ENCODE measurements at regions not wholly inside any gene's neighbourhood (a gene's known extent, or its start where the extent isn't known, plus 50 kb on each side); places are given as distances from the start of the nearest gene placed in this dataset.

DNA sequence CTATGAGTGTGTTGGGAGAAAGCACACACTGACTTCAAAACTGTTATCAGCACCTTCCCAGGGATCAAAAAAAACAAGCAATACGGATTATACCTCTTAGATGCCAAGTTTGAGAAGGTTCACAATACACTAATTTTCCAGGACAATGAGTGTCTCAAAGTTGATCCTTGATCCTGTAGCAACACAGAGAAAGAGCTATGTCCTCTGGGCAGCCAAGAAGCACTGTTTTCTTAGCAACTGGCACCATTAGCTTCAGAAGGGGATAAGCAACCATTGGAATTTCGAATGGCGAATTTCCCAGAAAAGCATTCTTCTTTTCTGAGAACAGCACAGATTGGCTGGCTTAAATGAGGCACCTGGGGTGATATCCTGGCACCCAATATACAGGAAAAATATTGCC, 270.3 kb upstream of the RORA start:
- TF ChIP-seq EZH2 (IDR thresholded peaks at IDR 0.05) (no peak), JUND (IDR thresholded peaks at IDR 0.05) (no peak), ZNF274 (IDR thresholded peaks at IDR 0.05; ENCODE audit: low read depth, low read length) (no peak)
- TF ChIP-seq, protein P1, sequence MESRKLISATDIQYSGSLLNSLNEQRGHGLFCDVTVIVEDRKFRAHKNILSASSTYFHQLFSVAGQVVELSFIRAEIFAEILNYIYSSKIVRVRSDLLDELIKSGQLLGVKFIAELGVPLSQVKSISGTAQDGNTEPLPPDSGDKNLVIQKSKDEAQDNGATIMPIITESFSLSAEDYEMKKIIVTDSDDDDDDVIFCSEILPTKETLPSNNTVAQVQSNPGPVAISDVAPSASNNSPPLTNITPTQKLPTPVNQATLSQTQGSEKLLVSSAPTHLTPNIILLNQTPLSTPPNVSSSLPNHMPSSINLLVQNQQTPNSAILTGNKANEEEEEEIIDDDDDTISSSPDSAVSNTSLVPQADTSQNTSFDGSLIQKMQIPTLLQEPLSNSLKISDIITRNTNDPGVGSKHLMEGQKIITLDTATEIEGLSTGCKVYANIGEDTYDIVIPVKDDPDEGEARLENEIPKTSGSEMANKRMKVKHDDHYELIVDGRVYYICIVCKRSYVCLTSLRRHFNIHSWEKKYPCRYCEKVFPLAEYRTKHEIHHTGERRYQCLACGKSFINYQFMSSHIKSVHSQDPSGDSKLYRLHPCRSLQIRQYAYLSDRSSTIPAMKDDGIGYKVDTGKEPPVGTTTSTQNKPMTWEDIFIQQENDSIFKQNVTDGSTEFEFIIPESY (IDR thresholded peaks at IDR 0.05; ENCODE audit: extremely low read depth, insufficient replicate concordance, low read length) = no peak

DNA sequence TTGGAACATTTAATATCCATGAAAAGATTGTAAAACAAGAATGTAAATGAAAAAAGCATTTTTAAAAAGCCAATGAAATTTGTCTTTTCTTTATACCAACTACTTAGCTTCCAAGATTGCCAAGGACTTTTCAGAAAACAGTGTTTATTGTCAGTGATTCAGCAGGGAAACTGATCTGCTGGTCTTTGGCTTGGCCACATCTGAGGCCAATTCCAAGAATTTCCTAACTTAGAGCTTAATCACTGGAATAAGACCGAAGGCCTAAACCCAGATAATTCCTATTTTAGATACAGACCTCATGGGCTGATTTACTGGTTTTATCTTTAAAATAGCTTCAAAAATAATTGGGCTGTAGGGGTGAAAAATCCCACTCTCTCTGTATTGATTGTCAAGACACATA, 260.5 kb upstream of the RORA start:
- Histone ChIP-seq H3K9me2 (ENCODE audit: insufficient read depth) (no peaks in the 10 kb centered on the region), H4K20me1 (ENCODE audit: insufficient read depth) (no peaks in the 10 kb centered on the region), H3K36me3 (ENCODE audit: control insufficient read depth in 1 of 2, insufficient read depth in 2 of 2, low read length in 2 of 2) (no peaks in the 10 kb centered on the region), H3K27ac (ENCODE audit: low read depth, low read length) (no peak overlapping the region), H3K79me2 (ENCODE audit: insufficient read depth, low read length) (no peaks in the 10 kb centered on the region), H3K4me1 (ENCODE audit: control insufficient read depth in 1 of 2, insufficient read depth in 2 of 2, low read length in 2 of 2) (no peaks in the 10 kb centered on the region), H3K9ac (ENCODE audit: low read length) (no peak overlapping the region), H3K9me3 (ENCODE audit: control insufficient read depth in 1 of 2, insufficient read depth in 1 of 2, low read depth in 1 of 2, low read length in 2 of 2) (no peaks in the 10 kb centered on the region), H3K27me3 (ENCODE audit: insufficient read depth, low read length) (no peaks in the 10 kb centered on the region), H2AFZ (ENCODE audit: low read depth, low read length, poor library complexity, severe bottlenecking) (no peak overlapping the region), H3K4me3 (replicated peaks in 1 of 2; ENCODE audit: low read depth in 1 of 2, low read length in 2 of 2) (no peak overlapping the region), H3K4me2 (ENCODE audit: low read length) (no peak overlapping the region)
- ChIA-PET POLR2A (no interaction called here), CTCF (no interaction called here), RAD21 (ENCODE audit: low non-redundant PET in 1 of 2, low total read pairs in 2 of 2, uncharacterized antibody in 2 of 2, unreplicated experiment in 2 of 2) (no interaction called here)
- BruUV-seq (replicated peaks) = no TSS peak
- DNase-seq (ENCODE audit: low read depth, low spot score) (no peak), ATAC-seq (no peak)
- no peak for TF ChIP-seq FOSL1 (IDR thresholded peaks at IDR 0.05; ENCODE audit: low read depth)
- TF ChIP-seq, protein P2, sequence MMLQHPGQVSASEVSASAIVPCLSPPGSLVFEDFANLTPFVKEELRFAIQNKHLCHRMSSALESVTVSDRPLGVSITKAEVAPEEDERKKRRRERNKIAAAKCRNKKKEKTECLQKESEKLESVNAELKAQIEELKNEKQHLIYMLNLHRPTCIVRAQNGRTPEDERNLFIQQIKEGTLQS (IDR thresholded peaks at IDR 0.05) = no peak
- TF ChIP-seq JUND (IDR thresholded peaks at IDR 0.05) = no peak
- no peak for TF ChIP-seq EGR1 (IDR thresholded peaks at IDR 0.05; ENCODE audit: low read depth)
- intact Hi-C loops (cut with micrococcal nuclease) = no loop called here

More for the DNA sequence above, 270.3 kb upstream of the RORA start:
- ChIA-PET CTCF (no interaction called here), POLR2A (no interaction called here), RAD21 (ENCODE audit: low non-redundant PET in 1 of 2, low total read pairs in 2 of 2, uncharacterized antibody in 2 of 2, unreplicated experiment in 2 of 2) (no interaction called here)
- Histone ChIP-seq H3K4me2 (ENCODE audit: low read length) (no peak overlapping the region), H4K20me1 (ENCODE audit: insufficient read depth) (no peaks in the 10 kb centered on the region), H3K9ac (ENCODE audit: low read length) (no peak overlapping the region), H2AFZ (ENCODE audit: low read depth, low read length, poor library complexity, severe bottlenecking) (no peak overlapping the region), H3K79me2 (ENCODE audit: insufficient read depth, low read length) (no peaks in the 10 kb centered on the region), H3K9me3 (ENCODE audit: control insufficient read depth in 1 of 2, insufficient read depth in 1 of 2, low read depth in 1 of 2, low read length in 2 of 2) (no peaks in the 10 kb centered on the region; a peak in 1 of 4 replicates), H3K36me3 (ENCODE audit: control insufficient read depth in 1 of 2, insufficient read depth in 2 of 2, low read length in 2 of 2) (no peaks in the 10 kb centered on the region), H3K27me3 (ENCODE audit: insufficient read depth, low read length) (no peaks in the 10 kb centered on the region), H3K4me1 (ENCODE audit: control insufficient read depth in 1 of 2, insufficient read depth in 2 of 2, low read length in 2 of 2) (no peaks in the 10 kb centered on the region), H3K9me2 (ENCODE audit: insufficient read depth) (no peaks in the 10 kb centered on the region), H3K27ac (ENCODE audit: low read depth, low read length) (no peak overlapping the region), H3K4me3 (replicated peaks in 1 of 2; ENCODE audit: low read depth in 1 of 2, low read length in 2 of 2) (no peak overlapping the region)
- DNase-seq (ENCODE audit: low read depth, low spot score) (no peak), ATAC-seq (no peak)
- BruUV-seq (replicated peaks) = no TSS peak
- intact Hi-C loops (cut with micrococcal nuclease) = no loop called here
